ENCODE measurements at regions not wholly inside any gene's neighbourhood (a gene's known extent, or its start where the extent isn't known, plus 50 kb on each side); places are given as distances from the start of the nearest gene placed in this dataset.

GRCh38 chr2:13019781-13020180 is 303.0 kb downstream of the TRIB2 start:
- no peak for DNase-seq
- peaks cover 35% of the 10 kb centered on the region for H3K27me3 Mint-ChIP-seq
- ChIA-PET CTCF (interaction anchor here (0.7 to 1.7 kb wide), 3 partner anchors 13 to 1170 kb away, joined by 3 to 6 read pairs (median 4); no protein-coding TSS in a partner anchor), POLR2A (no interaction called here)
- no peak for ATAC-seq
- intact Hi-C loops (cut with DNase I, micrococcal nuclease), result no loop called here
- H3K36me3 Mint-ChIP-seq (ENCODE audit: low read depth), result no peaks in the 10 kb centered on the region
- no peaks in the 10 kb centered on the region for H3K4me1 Mint-ChIP-seq
- no peak overlapping the region for H3K4me3 Mint-ChIP-seq
- no peak overlapping the region for H3K27ac Mint-ChIP-seq
- H3K9me3 Mint-ChIP-seq (ENCODE audit: low read depth), result no peaks in the 10 kb centered on the region

- H3K4me1 Mint-ChIP-seq, result no peaks in the 10 kb centered on the region
- CTCF ChIA-PET, result interaction anchor here (0.6 to 1.7 kb wide), 4 partner anchors 13 to 1170 kb away, joined by 3 to 6 read pairs (median 4); no protein-coding TSS in a partner anchor
- DNase-seq (no peak), ATAC-seq (no peak)
- no peak overlapping the region for H3K4me3 Mint-ChIP-seq
- POLR2A ChIA-PET, result no interaction called here
- H3K27ac Mint-ChIP-seq, result no peak overlapping the region
- H3K36me3 Mint-ChIP-seq (ENCODE audit: low read depth), result no peaks in the 10 kb centered on the region
- peaks cover 34% of the 10 kb centered on the region for H3K27me3 Mint-ChIP-seq
- H3K9me3 Mint-ChIP-seq (ENCODE audit: low read depth), result no peaks in the 10 kb centered on the region
- intact Hi-C loops (cut with DNase I, micrococcal nuclease), result no loop called here
Measured at GRCh38 chr2:13020469-13020868, 303.7 kb downstream of the TRIB2 start.

- POLR2A ChIA-PET, result no interaction called here
- intact Hi-C loops (cut with DNase I, micrococcal nuclease), result no loop called here
- DNase-seq (no peak), ATAC-seq (no peak)
- CTCF ChIA-PET, result interaction anchor here (0.5 to 1.7 kb wide), 3 partner anchors 14 to 1124 kb away, joined by 3 to 4 read pairs (median 3); no protein-coding TSS in a partner anchor
- Mint-ChIP-seq H3K4me3 (no peak overlapping the region), H3K27me3 (peaks cover 28% of the 10 kb centered on the region), H3K4me1 (no peaks in the 10 kb centered on the region), H3K9me3 (ENCODE audit: low read depth) (no peaks in the 10 kb centered on the region), H3K36me3 (ENCODE audit: low read depth) (no peaks in the 10 kb centered on the region), H3K27ac (no peak overlapping the region)
Measured at GRCh38 chr2:13021470-13021957, 304.8 kb downstream of the TRIB2 start.

GRCh38 chr2:13030606-13031005 is 313.9 kb downstream of the TRIB2 start:
- H3K9me3 Mint-ChIP-seq (ENCODE audit: low read depth), result no peaks in the 10 kb centered on the region
- CTCF ChIA-PET, result no interaction called here
- H3K4me3 Mint-ChIP-seq, result no peak overlapping the region
- H3K36me3 Mint-ChIP-seq (ENCODE audit: low read depth), result no peaks in the 10 kb centered on the region
- no peak for ATAC-seq
- intact Hi-C loops (cut with DNase I, micrococcal nuclease), result no loop called here
- DNase-seq, result no peak
- no peak overlapping the region for H3K27ac Mint-ChIP-seq
- H3K4me1 Mint-ChIP-seq, result no peaks in the 10 kb centered on the region
- POLR2A ChIA-PET, result no interaction called here
- H3K27me3 Mint-ChIP-seq, result peaks cover 7% of the 10 kb centered on the region

DNA sequence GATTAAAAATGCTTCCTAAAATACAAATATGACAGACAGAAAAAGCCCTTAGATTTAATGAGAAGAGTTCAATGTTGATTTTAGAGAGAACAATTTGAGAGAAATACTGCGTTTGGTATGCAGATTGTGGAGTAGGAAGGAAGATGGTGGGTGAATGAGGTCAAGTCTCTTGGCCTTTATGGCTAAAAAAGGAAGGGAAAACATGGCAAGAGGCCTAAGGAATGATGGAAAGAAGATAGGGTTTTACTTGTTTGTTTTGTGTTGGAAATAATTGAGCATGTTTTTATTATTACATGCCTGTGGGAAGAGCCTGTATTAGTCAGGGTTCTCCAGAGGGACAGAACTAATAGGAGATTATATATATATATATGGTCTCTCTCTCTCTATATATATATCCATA is 318.1 kb downstream of the TRIB2 start:
- intact Hi-C loops (cut with DNase I, micrococcal nuclease), result no loop called here
- ChIA-PET CTCF (no interaction called here), POLR2A (no interaction called here)
- Mint-ChIP-seq H3K27me3 (peaks cover 10% of the 10 kb centered on the region), H3K9me3 (ENCODE audit: low read depth) (no peaks in the 10 kb centered on the region), H3K4me1 (no peaks in the 10 kb centered on the region), H3K27ac (no peak overlapping the region), H3K4me3 (no peak overlapping the region), H3K36me3 (ENCODE audit: low read depth) (no peaks in the 10 kb centered on the region)
- no peak for DNase-seq
- no peak for ATAC-seq

DNA sequence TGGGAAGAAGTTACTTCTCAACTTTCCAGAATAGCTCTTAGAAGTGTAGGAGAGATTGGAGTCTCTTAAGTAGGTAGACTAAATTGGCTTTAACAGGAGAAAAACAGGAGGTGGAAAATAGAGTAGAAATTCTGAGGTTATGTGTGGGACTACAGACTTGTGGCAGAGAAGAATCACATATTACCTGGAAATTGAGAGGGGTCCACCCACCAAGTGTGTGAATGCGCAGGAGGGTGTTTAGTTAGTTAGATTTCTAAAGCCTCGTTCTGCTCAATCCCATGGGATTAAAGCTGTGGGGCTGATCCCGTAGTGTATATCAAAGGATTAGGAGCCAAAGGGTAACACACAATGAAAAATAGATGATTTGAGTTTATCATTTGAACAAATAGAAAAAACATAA is 319.1 kb downstream of the TRIB2 start:
- no peaks in the 10 kb centered on the region for H3K4me1 Mint-ChIP-seq
- no peak for DNase-seq
- POLR2A ChIA-PET, result no interaction called here
- no peaks in the 10 kb centered on the region for H3K36me3 Mint-ChIP-seq (ENCODE audit: low read depth)
- H3K9me3 Mint-ChIP-seq (ENCODE audit: low read depth), result no peaks in the 10 kb centered on the region
- intact Hi-C loops (cut with DNase I, micrococcal nuclease), result no loop called here
- H3K4me3 Mint-ChIP-seq, result no peak overlapping the region
- H3K27ac Mint-ChIP-seq, result no peak overlapping the region
- no peak for ATAC-seq
- CTCF ChIA-PET, result interaction anchor here (0.6 kb wide), 1 partner anchor 394 kb away, joined by 3 read pairs; no protein-coding TSS in a partner anchor
- peaks cover 10% of the 10 kb centered on the region for H3K27me3 Mint-ChIP-seq

DNA sequence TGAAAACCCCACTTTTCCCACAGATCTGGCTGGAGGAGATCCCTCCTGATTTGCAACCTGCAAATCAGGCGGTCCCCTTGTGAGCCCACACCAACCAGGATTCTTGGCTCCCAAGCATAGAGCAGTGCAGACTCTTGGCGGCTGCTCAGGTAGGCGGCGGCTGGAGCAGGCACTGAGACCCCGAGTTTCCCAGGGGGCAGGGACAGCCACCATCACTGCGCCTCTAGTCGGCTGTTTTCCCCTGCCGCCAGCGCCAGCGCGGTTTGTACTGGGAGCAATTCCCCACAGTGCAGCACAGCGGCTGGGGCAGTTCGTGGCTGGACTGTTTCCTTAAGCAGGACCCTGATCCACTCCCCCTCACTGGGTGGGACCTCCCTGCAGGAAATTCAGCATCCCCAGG is 323.3 kb downstream of the TRIB2 start:
- peaks cover 3% of the 10 kb centered on the region for H3K36me3 Mint-ChIP-seq (ENCODE audit: low read depth)
- peaks cover 38% of the 10 kb centered on the region for H3K27me3 Mint-ChIP-seq
- POLR2A ChIA-PET, result no interaction called here
- H3K27ac Mint-ChIP-seq, result no peak overlapping the region
- CTCF ChIA-PET, result no interaction called here
- H3K4me3 Mint-ChIP-seq, result no peak overlapping the region
- DNase-seq, result no peak
- intact Hi-C loops (cut with DNase I, micrococcal nuclease), result no loop called here
- no peak for ATAC-seq
- peaks cover 4% of the 10 kb centered on the region for H3K9me3 Mint-ChIP-seq (ENCODE audit: low read depth)
- no peaks in the 10 kb centered on the region for H3K4me1 Mint-ChIP-seq

- H3K9me3 Mint-ChIP-seq (ENCODE audit: low read depth), result no peaks in the 10 kb centered on the region
- DNase-seq (no peak), ATAC-seq (no peak)
- H3K27me3 Mint-ChIP-seq, result peaks cover 27% of the 10 kb centered on the region
- no peak overlapping the region for H3K4me3 Mint-ChIP-seq
- no peak overlapping the region for H3K27ac Mint-ChIP-seq
- ChIA-PET CTCF (interaction anchor here (1.0 to 1.2 kb wide), 2 partner anchors 25 to 1352 kb away, joined by 3 read pairs; no protein-coding TSS in a partner anchor), POLR2A (no interaction called here)
- H3K4me1 Mint-ChIP-seq, result no peaks in the 10 kb centered on the region
- intact Hi-C loops (cut with DNase I, micrococcal nuclease), result no loop called here
- H3K36me3 Mint-ChIP-seq (ENCODE audit: low read depth), result no peaks in the 10 kb centered on the region
Measured at GRCh38 chr2:13046557-13047165, 329.9 kb downstream of the TRIB2 start.

DNA sequence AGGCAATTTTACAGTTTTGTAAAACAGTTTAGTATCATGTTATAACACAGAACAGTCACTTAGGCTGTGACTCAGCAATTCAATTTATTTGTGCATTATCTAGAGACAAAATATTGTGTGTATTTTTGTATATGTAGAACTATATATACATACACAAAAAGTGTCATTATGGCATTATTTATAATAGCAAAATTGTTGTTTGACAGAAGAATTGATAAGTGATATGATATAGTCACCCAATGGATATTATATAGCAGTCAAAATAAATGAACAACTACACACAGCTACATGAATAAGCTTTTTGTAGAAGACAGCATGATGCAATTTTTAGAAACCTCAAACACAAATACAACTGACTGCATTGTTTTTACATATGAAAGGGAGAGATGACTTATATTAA is 334.0 kb downstream of the TRIB2 start:
- CTCF ChIA-PET, result no interaction called here

GRCh38 chr2:13052547-13052946 is 335.8 kb downstream of the TRIB2 start:
- Mint-ChIP-seq H3K36me3 (ENCODE audit: low read depth) (no peaks in the 10 kb centered on the region), H3K4me3 (no peak overlapping the region)
- no peak for ATAC-seq

More for the DNA sequence above, 334.0 kb downstream of the TRIB2 start:
- ATAC-seq, result no peak
- intact Hi-C loops (cut with DNase I, micrococcal nuclease), result no loop called here
- Mint-ChIP-seq H3K27ac (no peak overlapping the region), H3K27me3 (peaks cover 13% of the 10 kb centered on the region), H3K36me3 (ENCODE audit: low read depth) (no peaks in the 10 kb centered on the region), H3K9me3 (ENCODE audit: low read depth) (no peaks in the 10 kb centered on the region), H3K4me1 (no peaks in the 10 kb centered on the region), H3K4me3 (no peak overlapping the region)
- DNase-seq, result no peak
- POLR2A ChIA-PET, result no interaction called here

GRCh38 chr2:13056259-13056843 is 339.6 kb downstream of the TRIB2 start:
- Mint-ChIP-seq H3K27ac (no peak overlapping the region), H3K27me3 (peaks cover 13% of the 10 kb centered on the region), H3K4me3 (no peak overlapping the region), H3K9me3 (ENCODE audit: low read depth) (no peaks in the 10 kb centered on the region), H3K36me3 (ENCODE audit: low read depth) (no peaks in the 10 kb centered on the region), H3K4me1 (no peaks in the 10 kb centered on the region)
- ATAC-seq (no peak), DNase-seq (no peak)
- POLR2A ChIA-PET, result no interaction called here
- intact Hi-C loops (cut with DNase I, micrococcal nuclease), result no loop called here
- CTCF ChIA-PET, result interaction anchor here (0.8 to 0.9 kb wide), 2 partner anchors 29 to 128 kb away, joined by 3 read pairs; no protein-coding TSS in a partner anchor

More at GRCh38 chr2:13052547-13052946, 335.8 kb downstream of the TRIB2 start:
- DNase-seq, result no peak
- no peak overlapping the region for H3K27ac Mint-ChIP-seq
- H3K4me1 Mint-ChIP-seq, result no peaks in the 10 kb centered on the region
- intact Hi-C loops (cut with DNase I, micrococcal nuclease), result no loop called here
- ChIA-PET POLR2A (no interaction called here), CTCF (interaction anchor here (0.7 to 1.0 kb wide), 2 partner anchors 11 to 103 kb away, joined by 3 read pairs; no protein-coding TSS in a partner anchor)
- peaks cover 17% of the 10 kb centered on the region for H3K27me3 Mint-ChIP-seq
- H3K9me3 Mint-ChIP-seq (ENCODE audit: low read depth), result no peaks in the 10 kb centered on the region

GRCh38 chr2:13057671-13058070 is 340.9 kb downstream of the TRIB2 start:
- no peaks in the 10 kb centered on the region for H3K36me3 Mint-ChIP-seq (ENCODE audit: low read depth)
- H3K4me1 Mint-ChIP-seq, result no peaks in the 10 kb centered on the region
- no peak overlapping the region for H3K27ac Mint-ChIP-seq
- ATAC-seq (no peak), DNase-seq (no peak)
- no peaks in the 10 kb centered on the region for H3K9me3 Mint-ChIP-seq (ENCODE audit: low read depth)
- peaks cover 13% of the 10 kb centered on the region for H3K27me3 Mint-ChIP-seq
- CTCF ChIA-PET, result no interaction called here
- POLR2A ChIA-PET, result no interaction called here
- no peak overlapping the region for H3K4me3 Mint-ChIP-seq
- intact Hi-C loops (cut with DNase I, micrococcal nuclease), result no loop called here
